Stimulated activated CD8-positive, alpha-beta memory T cell treated with anti-CD3 and anti-CD28 coated beads, Interleukin-4, amount 100 ng/mL, for 48 hours (primary cell): ENCODE measurements at regions not wholly inside any gene's neighbourhood (a gene's known extent, or its start where the extent isn't known, plus 50 kb on each side); places are given as distances from the start of the nearest gene placed in this dataset.
A peak's percentile ranks its signal among the peaks of the same experiment; 100 is the strongest.
"Not testable (repeated sequence)": the region's sequence is repeated elsewhere in the genome, so short reads cannot be mapped to it uniquely, and the experiment has no call there.

Experiments
- DNase-seq: peaks from one replicate; pipeline ENCODE4 v3.0.0-alpha.2; 2020

DNA sequence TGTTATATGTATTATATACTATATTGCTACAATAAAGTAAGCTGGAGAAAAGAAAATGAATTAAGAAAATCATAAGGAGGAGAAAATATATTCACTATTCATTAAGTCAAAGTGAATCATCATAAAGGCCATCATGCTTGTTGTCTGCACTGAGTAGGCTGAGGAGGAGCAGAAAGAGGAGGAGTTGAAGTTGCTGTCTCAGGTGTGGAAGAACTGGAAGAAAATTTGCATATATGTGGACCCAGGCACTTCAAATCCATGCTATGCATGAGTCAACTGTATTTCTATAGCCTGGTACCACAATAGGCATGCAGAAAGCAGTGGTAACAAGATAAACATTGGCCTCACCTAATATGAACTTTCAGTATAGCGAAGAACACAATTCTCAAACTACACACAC is 135.9 kb upstream of the SGCG start:
- DNase-seq = no peak

GRCh38 chr13:23050126-23050525 is 130.7 kb upstream of the SGCG start:
- DNase-seq = no peak

GRCh38 chr13:23053711-23054110 is 127.1 kb upstream of the SGCG start:
- DNase-seq = not testable (repeated sequence)

GRCh38 chr13:23059173-23059572 is 121.6 kb upstream of the SGCG start:
- DNase-seq = no peak

DNA sequence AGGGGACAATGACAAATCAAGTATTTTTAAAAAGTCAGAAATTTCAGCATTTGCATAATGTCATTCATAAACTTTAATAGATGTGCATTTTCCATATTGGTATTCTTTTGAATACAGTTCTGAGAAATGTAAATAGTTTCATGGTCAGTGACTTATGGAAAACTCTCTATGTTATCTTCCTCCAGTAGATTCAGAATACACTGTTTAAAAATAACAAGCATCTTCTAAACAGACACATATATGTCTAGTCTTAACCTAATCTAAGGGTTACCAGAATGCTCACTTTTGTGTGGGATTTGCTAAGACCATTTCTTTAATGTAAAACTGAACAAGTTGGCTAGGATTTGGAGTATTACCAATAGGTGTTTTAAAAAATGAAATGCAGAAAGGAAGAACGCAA is 119.8 kb upstream of the SGCG start:
- DNase-seq = no peak

DNA sequence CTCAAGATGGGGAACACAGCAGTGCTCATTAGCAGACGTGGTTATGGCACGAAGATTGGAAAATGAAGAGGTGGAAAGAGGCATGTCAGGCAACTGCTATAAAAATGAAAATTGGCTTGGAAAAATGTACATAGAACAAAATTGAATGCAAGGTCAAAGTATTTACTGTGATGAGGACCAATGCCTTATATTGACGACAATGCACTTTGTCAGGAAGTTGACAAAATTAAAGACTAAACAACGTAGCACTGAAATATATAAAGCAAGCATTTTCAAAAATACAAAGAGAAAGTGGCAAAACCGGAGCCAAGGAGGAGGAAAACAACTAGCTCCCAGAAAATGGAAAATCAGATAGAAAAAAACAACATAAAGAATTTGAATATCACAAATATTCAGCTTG is 113.7 kb upstream of the SGCG start:
- no peak for DNase-seq

DNA sequence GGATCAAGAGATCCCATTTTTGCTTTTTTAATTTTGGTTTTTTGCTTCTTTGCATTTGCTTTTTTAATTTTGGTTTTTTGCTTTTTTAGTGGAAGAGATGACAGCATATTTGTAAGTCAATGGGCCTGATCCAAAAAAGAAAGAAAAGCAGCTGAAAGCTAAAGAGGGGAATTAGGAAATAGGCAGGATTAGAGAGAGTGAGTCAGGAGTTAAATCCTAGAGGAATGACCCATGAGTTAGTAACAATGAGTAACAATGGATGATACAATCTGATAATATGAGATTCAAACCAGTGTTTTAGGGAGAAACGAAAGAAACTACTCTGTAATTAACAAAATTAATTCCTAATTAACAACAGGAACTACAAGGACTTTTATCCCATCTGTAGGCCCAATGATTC is 111.2 kb upstream of the SGCG start:
- DNase-seq = no peak

DNA sequence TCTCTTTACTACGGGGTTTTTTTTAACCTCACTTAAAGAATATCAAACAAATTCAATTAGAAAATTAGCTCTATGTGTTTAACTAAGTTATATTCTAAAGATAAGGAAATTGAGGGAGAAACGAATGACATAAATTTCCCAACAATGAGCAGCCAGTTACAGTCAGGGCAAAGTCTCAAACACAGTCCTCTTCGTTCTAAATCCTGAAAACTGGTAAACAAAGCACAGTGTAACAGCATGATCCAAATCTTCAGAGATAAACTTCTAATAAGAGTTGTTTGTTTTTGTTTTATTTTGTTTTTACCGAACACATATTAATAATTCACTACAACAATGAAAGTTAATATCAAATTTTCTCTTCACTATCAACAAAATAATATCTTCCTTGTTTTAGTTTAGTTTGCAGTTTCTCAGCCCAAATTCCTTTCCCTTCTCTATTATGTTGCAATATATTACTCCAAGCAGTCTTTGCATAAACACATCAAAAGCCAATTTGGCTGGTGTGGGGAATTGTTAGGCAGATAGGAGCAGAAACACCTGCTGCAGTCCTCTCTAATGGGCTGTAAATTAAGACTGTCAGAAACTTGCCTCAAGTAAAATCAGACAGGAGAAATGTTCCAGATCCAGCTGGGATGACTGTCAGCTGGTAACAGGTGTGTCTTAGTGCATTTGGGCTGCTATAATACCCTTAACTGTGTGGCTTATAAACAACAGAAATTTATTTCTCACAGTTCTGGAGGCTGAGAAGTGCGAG is 106.5 kb upstream of the SGCG start:
- no peak for DNase-seq

- DNase-seq = no peak
These were observed 99.6 kb upstream of the SGCG start for GRCh38 chr13:23081220-23081619.

- no peak for DNase-seq
These were observed 98.9 kb upstream of the SGCG start for GRCh38 chr13:23081901-23082300.

GRCh38 chr13:23086968-23087623 is 93.7 kb upstream of the SGCG start:
- DNase-seq = no peak

DNA sequence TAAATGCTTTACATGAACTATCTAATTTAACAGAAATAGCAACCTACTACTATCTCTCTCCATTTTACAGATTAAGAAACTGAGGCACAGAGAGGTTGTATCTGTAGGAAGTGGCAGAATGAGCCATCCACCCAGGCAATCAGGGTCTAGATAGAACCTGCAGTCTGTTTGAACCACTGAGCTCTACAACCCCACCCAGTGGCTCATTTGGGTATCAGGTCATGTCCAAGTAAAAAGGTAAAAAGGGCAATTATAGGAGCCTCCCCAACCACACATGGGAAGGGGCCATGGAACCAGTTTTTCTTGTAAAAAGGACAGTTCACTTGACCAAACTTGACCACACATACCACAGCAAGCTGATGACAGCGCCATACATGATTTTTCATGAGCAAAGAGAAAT is 92.9 kb upstream of the SGCG start:
- peak; percentile 29 for DNase-seq

GRCh38 chr13:23098161-23098907 is 82.4 kb upstream of the SGCG start:
- DNase-seq = no peak

DNA sequence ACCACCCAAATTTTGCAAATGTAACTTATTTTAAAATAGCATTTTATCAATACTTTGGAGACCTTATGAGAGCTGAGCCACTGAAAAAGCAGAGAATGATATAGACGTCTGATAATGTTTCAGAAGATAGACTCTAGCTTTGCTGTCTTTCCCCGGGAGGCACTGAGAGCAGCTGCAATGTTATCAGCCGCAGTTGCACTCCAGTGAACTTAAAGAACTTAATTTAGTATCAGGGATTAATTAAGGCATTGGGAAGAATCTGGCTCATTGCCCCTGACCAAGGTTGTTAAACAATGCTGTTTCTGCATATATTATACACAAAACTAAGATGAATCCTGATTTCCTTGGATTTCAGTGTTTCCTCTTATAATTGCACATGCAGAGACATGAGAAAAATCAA is 75.7 kb upstream of the SGCG start:
- no peak for DNase-seq

DNA sequence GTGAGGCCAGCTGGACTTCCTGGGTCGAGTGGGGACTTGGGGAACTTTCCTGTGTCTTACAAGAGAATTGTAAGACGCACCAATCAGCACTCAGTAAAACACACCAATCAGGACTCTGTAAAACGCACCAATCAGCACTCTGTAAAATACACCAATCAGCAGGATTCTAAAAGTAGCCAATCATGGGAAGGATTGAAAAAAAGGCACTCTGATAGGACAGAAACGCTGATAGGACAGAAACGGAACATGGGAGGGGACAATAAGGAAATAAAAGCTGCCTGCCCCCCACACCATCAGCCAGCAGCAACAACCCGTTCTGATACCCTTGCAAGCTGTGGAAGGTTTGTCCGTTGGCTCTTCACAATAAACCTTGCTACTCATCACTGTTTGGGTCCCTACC is 73.1 kb upstream of the SGCG start:
- no peak for DNase-seq

GRCh38 chr13:23119131-23119530 is 61.6 kb upstream of the SGCG start:
- DNase-seq = no peak

GRCh38 chr13:23127540-23127939 is 53.2 kb upstream of the SGCG start:
- not testable (repeated sequence) for DNase-seq

GRCh38 chr13:23129331-23129730 is 51.4 kb upstream of the SGCG start:
- DNase-seq = no peak
